Pancreas (tissue), 10 donors: ENCODE measurements at regions not wholly inside any gene's neighbourhood (a gene's known extent, or its start where the extent isn't known, plus 50 kb on each side); places are given as distances from the start of the nearest gene placed in this dataset.

Source experiments
- ATAC-seq, 4 donors: fragments of 200-7000 bp; cut with Tn5 transposase; one replicate each; pipeline versions ENCODE4 v1.8.0 to v1.9.1; 2020; ENCODE audit warnings: mild to moderate bottlenecking in 4 of 4, moderate library complexity in 4 of 4
- DNase-seq, 6 donors: peaks; one replicate each; pipeline ENCODE4 v3.0.0-alpha.2; 2020
- FAIRE-seq: peaks from 2 replicates; lab custom pipeline; 2012; peaks lifted over from hg19 to GRCh38; lab: Jason Lieb, UNC
- H3K27ac ChIP-seq, 4 donors: fragments of 200-600 bp; sonication (generic); 1 replicate in 3 of 4; 2 replicates in 1 of 4; pipeline versions ENCODE4 v1.5.0 to v1.8.0; 2020
- H3K27me3 ChIP-seq, 4 donors: fragments of 200-600 bp; one replicate each; pipeline ENCODE4 v1.8.0; 2021
- H3K36me3 ChIP-seq, 3 donors: fragments of 200-600 bp; sonication (generic) in 1 of 3; one replicate each; pipeline versions ENCODE4 v1.5.0 to v1.8.0; 2020 to 2021
- H3K4me1 ChIP-seq, 3 donors: fragments of 200-600 bp; one replicate each; pipeline ENCODE4 v1.8.0; 2021
- H3K4me3 ChIP-seq, 4 donors: fragments of 200-600 bp; sonication (generic) in 2 of 4; one replicate each; pipeline versions ENCODE4 v1.5.0 to v1.8.0; 2020 to 2021
- H3K9me3 ChIP-seq, 4 donors: fragments of 200-600 bp; one replicate each; pipeline ENCODE4 v1.8.0; 2021
- whole genome bisulfite sequencing, 2 donors: extraction: QIAGEN DNeasy Blood & Tissue Kit; methylation state at CpG; one replicate each; pipeline ENCODE4 v1.1.7; 2013; 5-methylcytosine and 5-hydroxymethylcytosine counted together
- intact Hi-C, 3 donors: fragments of 100-400 bp; cut with DNase I; formaldehyde crosslinking; loops; one replicate each; pipeline versions ENCODE4 v1.11.1 to v1.14.2; 2022
- TF ChIP-seq, protein P1 (sequence below), 4 donors: fragments of 200-600 bp; sonication (generic) in 3 of 4; IDR thresholded peaks; one replicate each; pipeline versions ENCODE4 v1.5.0 to v1.8.0; 2021; ENCODE audit warnings: antibody characterized with exemption in 4 of 4
- donor health status: healthy with polysubstance abuse.
- donor health status: DM: no; HTN: no; CAD: no; lungs with moderate emphysema.
- donor health status: DM: no; HTN: no; CAD: no.
- donor health status: control.
- donor health status: control.
- donor health status: Bipolar disorder and iron deficiency.
- donor health status: DM: yes; HTN: yes; CAD: no.
- donor health status: DM: no; HTN: no; CAD: no.
- donor health status: DM: no; HTN: no; CAD: no.
- donor health status: DM: yes; HTN: yes; CAD: no.

DNA sequence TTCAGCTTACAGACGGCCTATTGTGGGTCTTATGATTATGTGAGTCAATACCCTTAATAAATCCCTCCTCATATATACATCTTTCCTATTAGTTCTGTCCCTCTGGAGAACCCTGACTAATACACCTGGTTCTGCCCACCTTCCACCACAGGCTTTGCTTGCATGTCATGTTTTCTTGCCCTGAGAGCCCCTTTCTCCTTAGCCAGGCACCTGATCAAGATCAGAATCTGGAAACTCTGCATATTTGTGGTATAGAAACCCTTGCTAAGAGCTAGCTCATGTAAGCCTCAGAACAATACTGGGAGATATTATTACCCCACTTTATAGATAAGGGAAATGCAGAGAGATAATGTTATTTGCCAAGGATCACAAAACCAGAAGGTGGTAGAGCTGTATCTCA lies 52.9 kb upstream of the JDP2 start:
- H3K27ac ChIP-seq: no peak overlapping the region
- no peaks in the 10 kb centered on the region for H3K4me1 ChIP-seq
- H3K27me3 ChIP-seq: no peaks in the 10 kb centered on the region
- no peaks in the 10 kb centered on the region for H3K9me3 ChIP-seq
- TF ChIP-seq, protein P1, sequence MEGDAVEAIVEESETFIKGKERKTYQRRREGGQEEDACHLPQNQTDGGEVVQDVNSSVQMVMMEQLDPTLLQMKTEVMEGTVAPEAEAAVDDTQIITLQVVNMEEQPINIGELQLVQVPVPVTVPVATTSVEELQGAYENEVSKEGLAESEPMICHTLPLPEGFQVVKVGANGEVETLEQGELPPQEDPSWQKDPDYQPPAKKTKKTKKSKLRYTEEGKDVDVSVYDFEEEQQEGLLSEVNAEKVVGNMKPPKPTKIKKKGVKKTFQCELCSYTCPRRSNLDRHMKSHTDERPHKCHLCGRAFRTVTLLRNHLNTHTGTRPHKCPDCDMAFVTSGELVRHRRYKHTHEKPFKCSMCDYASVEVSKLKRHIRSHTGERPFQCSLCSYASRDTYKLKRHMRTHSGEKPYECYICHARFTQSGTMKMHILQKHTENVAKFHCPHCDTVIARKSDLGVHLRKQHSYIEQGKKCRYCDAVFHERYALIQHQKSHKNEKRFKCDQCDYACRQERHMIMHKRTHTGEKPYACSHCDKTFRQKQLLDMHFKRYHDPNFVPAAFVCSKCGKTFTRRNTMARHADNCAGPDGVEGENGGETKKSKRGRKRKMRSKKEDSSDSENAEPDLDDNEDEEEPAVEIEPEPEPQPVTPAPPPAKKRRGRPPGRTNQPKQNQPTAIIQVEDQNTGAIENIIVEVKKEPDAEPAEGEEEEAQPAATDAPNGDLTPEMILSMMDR (IDR thresholded peaks at IDR 0.05): no peak
- DNase-seq (no peak), ATAC-seq (no peak), FAIRE-seq (no peak)
- H3K4me3 ChIP-seq: no peak overlapping the region
- no peaks in the 10 kb centered on the region for H3K36me3 ChIP-seq
- intact Hi-C loops: no loop called here
- 58 to 77% methylated on average over 1 of the region's 1 CpG for WGBS, 2 donors

DNA sequence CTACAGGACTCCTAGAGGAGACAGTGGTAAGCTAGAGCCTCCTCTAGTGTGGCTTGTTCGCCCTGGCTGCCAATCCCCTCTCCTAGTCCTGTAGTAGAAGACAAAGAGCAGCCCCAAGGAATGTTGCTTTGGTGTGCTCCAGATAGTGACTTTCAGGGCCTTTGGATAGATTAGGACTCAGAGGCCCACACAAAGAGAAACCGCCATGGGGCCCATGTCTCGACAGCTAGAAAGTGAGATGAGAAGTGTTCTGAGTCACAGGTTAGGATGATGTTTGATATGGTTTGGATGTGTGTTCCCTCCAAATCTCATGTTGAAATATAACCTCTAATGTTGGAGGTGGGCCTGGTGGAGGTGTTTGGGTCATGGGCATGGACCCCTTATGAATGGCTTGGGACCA lies 51.8 kb upstream of the JDP2 start:
- Histone ChIP-seq H3K4me1 (no peaks in the 10 kb centered on the region), H3K4me3 (no peak overlapping the region), H3K36me3 (no peaks in the 10 kb centered on the region), H3K27ac (no peak overlapping the region), H3K9me3 (no peaks in the 10 kb centered on the region), H3K27me3 (no peaks in the 10 kb centered on the region)
- TF ChIP-seq, protein P1 (IDR thresholded peaks at IDR 0.05): no peak
- ATAC-seq (no peak), DNase-seq (no peak), FAIRE-seq (no peak)
- WGBS, 2 donors: 94 to 96% methylated on average over 3 of the region's 3 CpGs
- intact Hi-C loops: no loop called here
